Adrenal gland (tissue), 9 donors: ENCODE measurements at regions not wholly inside any gene's neighbourhood (a gene's known extent, or its start where the extent isn't known, plus 50 kb on each side); places are given as distances from the start of the nearest gene placed in this dataset.

Source experiments
- DNase-seq, 7 donors: peaks; one replicate each; pipeline ENCODE4 v3.0.0-alpha.2; 2019 to 2020
- H3K27ac ChIP-seq, 5 donors: fragments of 200-600 bp; sonication (generic) in 4 of 5; 1 replicate in 3 of 5; 2 replicates in 2 of 5; pipeline versions ENCODE4 v1.5.1 to v1.8.0; 2016 to 2020; ENCODE audit warnings: mild to moderate bottlenecking in 1 of 5
- H3K27me3 ChIP-seq: fragments of 200-600 bp; 2 replicates; pipeline ENCODE4 v1.8.0; 2021
- H3K36me3 ChIP-seq, 2 donors: fragments of 200-600 bp; replicated peaks in 1 of 2; 1 replicate in 1 of 2; 2 replicates in 1 of 2; pipeline versions ENCODE4 v1.5.1 to v1.8.0; 2018 to 2022
- H3K4me1 ChIP-seq, 2 donors: fragments of 200-600 bp; replicated peaks in 1 of 2; 1 replicate in 1 of 2; 2 replicates in 1 of 2; pipeline versions ENCODE4 v1.5.1 to v1.8.0; 2018 to 2021
- H3K4me3 ChIP-seq, 4 donors: fragments of 200-600 bp; sonication (generic) in 3 of 4; one replicate each; pipeline ENCODE4 v1.5.1; 2016 to 2018
- H3K9me3 ChIP-seq, 3 donors: fragments of 200-600 bp; sonication (generic) in 1 of 3; replicated peaks in 1 of 3; 1 replicate in 2 of 3; 2 replicates in 1 of 3; pipeline versions ENCODE4 v1.5.1 to v1.8.0; 2016 to 2021
- CTCF ChIP-seq, 6 experiments: fragments of 450-650 bp in 4 of 6; fragments of 200-600 bp in 2 of 6; sonication (generic) in 1 of 6; IDR thresholded peaks; 1 replicate in 5 of 6; 2 replicates in 1 of 6; pipeline versions ENCODE4 v1.5.1 to v1.8.0; 2016 to 2021; ENCODE audit warnings: antibody characterized with exemption in 6 of 6, mild to moderate bottlenecking in 2 of 6, moderate library complexity in 1 of 6
- POLR2A ChIP-seq, 2 donors: fragments of 450-650 bp; IDR thresholded peaks; one replicate each; pipeline ENCODE4 v1.6.1; 2017; ENCODE audit warnings: antibody characterized with exemption in 2 of 2, mild to moderate bottlenecking in 2 of 2, moderate library complexity in 1 of 2
- WGBS, 4 donors: extraction: QIAGEN DNeasy Blood & Tissue Kit in 2 of 4; methylation state at CpG; one replicate each; pipeline versions ENCODE4 v1.1.5 to v1.1.7; 2013 to 2017; 5-methylcytosine and 5-hydroxymethylcytosine counted together
- intact Hi-C, 2 donors: fragments of 100-400 bp; cut with DNase I; formaldehyde crosslinking; loops; one replicate each; pipeline versions ENCODE4 v1.14.1 to v1.15.0; 2022 to 2023
- donor health status: healthy with polysubstance abuse.
- donor health status: Bipolar disorder and iron deficiency.
- donor health status: DM: yes; HTN: yes; CAD: no.
- donor health status: DM: no; HTN: no; CAD: no.
- donor health status: DM: no; HTN: no; CAD: no.

- TF ChIP-seq POLR2A (IDR thresholded peaks at IDR 0.05) = no peak
- no peak for TF ChIP-seq CTCF (IDR thresholded peaks at IDR 0.05)
- WGBS, 4 donors = 86 to 92% (median 87%) methylated on average over 4 of the region's 4 CpGs
- no peak overlapping the region for H3K4me3 ChIP-seq
- no peak overlapping the region for H3K27ac ChIP-seq
- H3K36me3 ChIP-seq = no peaks in the 10 kb centered on the region
- H3K4me1 ChIP-seq = no peaks in the 10 kb centered on the region
- no peaks in the 10 kb centered on the region for H3K27me3 ChIP-seq
- intact Hi-C loops = no loop called here
- H3K9me3 ChIP-seq = no peaks in the 10 kb centered on the region
- no peak for DNase-seq
Measured at GRCh38 chr2:52064234-52064633, 1032.3 kb upstream of the NRXN1 start.

- H3K9me3 ChIP-seq = no peaks in the 10 kb centered on the region
- TF ChIP-seq POLR2A (IDR thresholded peaks at IDR 0.05) = no peak
- TF ChIP-seq CTCF (IDR thresholded peaks at IDR 0.05) = no peak
- intact Hi-C loops = no loop called here
- no peaks in the 10 kb centered on the region for H3K27me3 ChIP-seq
- H3K4me1 ChIP-seq = no peaks in the 10 kb centered on the region
- 40 to 57% (median 52%) methylated on average over 3 of the region's 3 CpGs for WGBS, 4 donors
- H3K4me3 ChIP-seq = no peak overlapping the region
- H3K27ac ChIP-seq = no peak overlapping the region
- H3K36me3 ChIP-seq = no peaks in the 10 kb centered on the region
- DNase-seq = no peak
Measured at GRCh38 chr2:52054824-52055223, 1022.9 kb upstream of the NRXN1 start.

GRCh38 chr2:52036853-52037252 is 1004.9 kb upstream of the NRXN1 start:
- DNase-seq = no peak
- intact Hi-C loops = no loop called here
- WGBS, 4 donors = 65 to 78% (median 74%) methylated on average over 1 of the region's 1 CpG

DNA sequence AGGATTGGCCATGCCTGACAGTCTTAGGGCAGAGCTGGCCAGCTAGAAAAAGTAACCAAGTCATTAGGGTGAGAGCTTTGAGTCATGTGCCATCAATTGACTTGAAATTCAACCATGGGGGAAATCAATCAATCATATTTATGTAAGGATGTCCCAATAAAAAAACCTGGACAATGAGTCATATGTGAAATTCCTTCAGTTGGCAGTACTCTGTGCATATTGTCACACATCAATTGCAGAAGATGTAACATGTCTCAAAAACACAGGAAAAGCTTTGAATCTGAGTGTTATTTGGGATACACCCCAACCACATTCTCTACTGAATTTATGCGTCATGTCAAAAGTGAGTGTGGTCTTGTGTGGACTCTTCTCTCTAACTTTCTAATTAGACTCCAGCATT is 1004.1 kb upstream of the NRXN1 start:
- Histone ChIP-seq H3K36me3 (no peaks in the 10 kb centered on the region), H3K27me3 (no peaks in the 10 kb centered on the region), H3K4me1 (no peaks in the 10 kb centered on the region), H3K9me3 (peaks cover 0 to 3% (median 0%) of the 10 kb centered on the region in 3 donors), H3K4me3 (no peak overlapping the region), H3K27ac (no peak overlapping the region)
- DNase-seq = no peak
- TF ChIP-seq CTCF (IDR thresholded peaks at IDR 0.05) (no peak), POLR2A (IDR thresholded peaks at IDR 0.05) (no peak)
- intact Hi-C loops = no loop called here
- 93 to 97% (median 94%) methylated on average over 1 of the region's 1 CpG for WGBS, 4 donors

More at GRCh38 chr2:52036853-52037252, 1004.9 kb upstream of the NRXN1 start:
- H3K27ac ChIP-seq = no peak overlapping the region
- no peaks in the 10 kb centered on the region for H3K36me3 ChIP-seq
- no peaks in the 10 kb centered on the region for H3K4me1 ChIP-seq
- H3K27me3 ChIP-seq = no peaks in the 10 kb centered on the region
- H3K9me3 ChIP-seq = peaks cover 0 to 3% (median 0%) of the 10 kb centered on the region in 3 donors
- no peak overlapping the region for H3K4me3 ChIP-seq
- no peak for TF ChIP-seq POLR2A (IDR thresholded peaks at IDR 0.05)
- TF ChIP-seq CTCF (IDR thresholded peaks at IDR 0.05) = no peak
